PFSK-1 (cell line): ENCODE measurements at regions not wholly inside any gene's neighbourhood (a gene's known extent, or its start where the extent isn't known, plus 50 kb on each side); places are given as distances from the start of the nearest gene placed in this dataset.

ENCODE experiments used
- FOXP2 ChIP-seq: optimal IDR thresholded peaks from 2 replicates; pipeline ENCODE3; 2011; ENCODE audit warnings: borderline replicate concordance, control low read depth, inconsistent platforms; ENCODE audit not compliant: insufficient read depth; ENCODE audit errors: extremely low read length, extremely low read depth
- POLR2AphosphoS5 ChIP-seq: IDR thresholded peaks from 2 replicates; pipeline ENCODE4 v1.6.1; 2012; ENCODE audit warnings: low read depth, mild to moderate bottlenecking, control low read depth, low read length, moderate library complexity
- SIN3A ChIP-seq: IDR thresholded peaks from 2 replicates; pipeline ENCODE4 v1.6.1; 2012; ENCODE audit warnings: mild to moderate bottlenecking, low read length, moderate library complexity, borderline replicate concordance; ENCODE audit not compliant: insufficient read depth
- TAF1 ChIP-seq: IDR thresholded peaks from 2 replicates; pipeline ENCODE4 v1.6.1; 2012; ENCODE audit warnings: low read length, control low read depth, borderline replicate concordance; ENCODE audit not compliant: insufficient read depth
- TF ChIP-seq, protein P1 (sequence below), 2 experiments: IDR thresholded peaks; 2 replicates each; pipeline versions ENCODE4 v1.6.1 to v1.8.0; 2011 to 2012; ENCODE audit warnings: low read depth in 2 of 2, low read length in 2 of 2, control low read depth in 1 of 2, inconsistent platforms in 1 of 2, mild to moderate bottlenecking in 1 of 2, moderate library complexity in 1 of 2; ENCODE audit not compliant: insufficient read depth in 1 of 2

DNA sequence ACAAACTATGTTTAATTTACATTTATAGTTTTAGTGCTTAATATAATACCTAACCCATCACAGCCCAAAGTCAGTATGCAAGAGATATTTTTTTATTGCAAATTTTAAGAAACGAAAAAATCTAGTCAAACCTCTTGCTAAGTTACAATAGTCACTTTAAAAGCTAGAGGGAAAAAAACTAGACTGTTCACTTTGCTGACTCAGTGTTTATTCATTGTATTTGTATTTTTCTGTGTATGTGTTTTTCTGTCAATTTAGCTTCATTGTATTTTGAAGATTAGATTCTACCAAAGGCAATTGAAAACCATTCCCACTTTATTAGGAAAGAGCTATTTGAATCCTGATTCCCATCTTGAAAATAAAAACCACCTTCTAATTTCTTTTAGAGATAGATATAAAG lies 891.5 kb downstream of the SLC16A7 start:
- TF ChIP-seq FOXP2: no peak

GRCh38 chr12:60489071-60489470 lies 893.2 kb downstream of the SLC16A7 start:
- TF ChIP-seq SIN3A (no peak), POLR2AphosphoS5 (no peak), FOXP2 (no peak), TAF1 (no peak)
- TF ChIP-seq, protein P1, sequence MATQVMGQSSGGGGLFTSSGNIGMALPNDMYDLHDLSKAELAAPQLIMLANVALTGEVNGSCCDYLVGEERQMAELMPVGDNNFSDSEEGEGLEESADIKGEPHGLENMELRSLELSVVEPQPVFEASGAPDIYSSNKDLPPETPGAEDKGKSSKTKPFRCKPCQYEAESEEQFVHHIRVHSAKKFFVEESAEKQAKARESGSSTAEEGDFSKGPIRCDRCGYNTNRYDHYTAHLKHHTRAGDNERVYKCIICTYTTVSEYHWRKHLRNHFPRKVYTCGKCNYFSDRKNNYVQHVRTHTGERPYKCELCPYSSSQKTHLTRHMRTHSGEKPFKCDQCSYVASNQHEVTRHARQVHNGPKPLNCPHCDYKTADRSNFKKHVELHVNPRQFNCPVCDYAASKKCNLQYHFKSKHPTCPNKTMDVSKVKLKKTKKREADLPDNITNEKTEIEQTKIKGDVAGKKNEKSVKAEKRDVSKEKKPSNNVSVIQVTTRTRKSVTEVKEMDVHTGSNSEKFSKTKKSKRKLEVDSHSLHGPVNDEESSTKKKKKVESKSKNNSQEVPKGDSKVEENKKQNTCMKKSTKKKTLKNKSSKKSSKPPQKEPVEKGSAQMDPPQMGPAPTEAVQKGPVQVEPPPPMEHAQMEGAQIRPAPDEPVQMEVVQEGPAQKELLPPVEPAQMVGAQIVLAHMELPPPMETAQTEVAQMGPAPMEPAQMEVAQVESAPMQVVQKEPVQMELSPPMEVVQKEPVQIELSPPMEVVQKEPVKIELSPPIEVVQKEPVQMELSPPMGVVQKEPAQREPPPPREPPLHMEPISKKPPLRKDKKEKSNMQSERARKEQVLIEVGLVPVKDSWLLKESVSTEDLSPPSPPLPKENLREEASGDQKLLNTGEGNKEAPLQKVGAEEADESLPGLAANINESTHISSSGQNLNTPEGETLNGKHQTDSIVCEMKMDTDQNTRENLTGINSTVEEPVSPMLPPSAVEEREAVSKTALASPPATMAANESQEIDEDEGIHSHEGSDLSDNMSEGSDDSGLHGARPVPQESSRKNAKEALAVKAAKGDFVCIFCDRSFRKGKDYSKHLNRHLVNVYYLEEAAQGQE (IDR thresholded peaks at IDR 0.05; ENCODE audit: insufficient read depth in 1 of 2, low read depth in 2 of 2, low read length in 2 of 2): no peak

DNA sequence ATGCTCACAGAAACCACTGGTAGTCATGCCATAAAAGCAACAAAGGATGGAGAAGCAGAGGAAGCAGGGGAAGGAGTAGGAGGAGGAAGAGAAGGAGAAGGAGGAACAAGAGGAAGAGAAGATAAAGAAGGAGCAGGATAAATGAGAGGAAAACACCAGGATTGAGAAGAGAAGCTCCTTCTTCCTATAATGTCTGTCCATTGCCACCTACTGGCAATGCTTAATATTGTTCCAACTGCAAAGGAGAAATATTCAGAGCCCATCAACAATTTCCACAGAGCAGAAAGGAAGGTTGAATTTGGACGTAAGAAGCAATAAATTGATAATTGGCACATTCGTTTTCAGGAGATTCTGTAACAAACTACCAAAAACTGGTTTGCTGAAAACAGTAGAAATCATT lies 898.4 kb downstream of the SLC16A7 start:
- TF ChIP-seq TAF1 (no peak), POLR2AphosphoS5 (no peak), FOXP2 (no peak), SIN3A (no peak)
- TF ChIP-seq, protein P1 (IDR thresholded peaks at IDR 0.05; ENCODE audit: insufficient read depth in 1 of 2, low read depth in 2 of 2, low read length in 2 of 2): no peak

DNA sequence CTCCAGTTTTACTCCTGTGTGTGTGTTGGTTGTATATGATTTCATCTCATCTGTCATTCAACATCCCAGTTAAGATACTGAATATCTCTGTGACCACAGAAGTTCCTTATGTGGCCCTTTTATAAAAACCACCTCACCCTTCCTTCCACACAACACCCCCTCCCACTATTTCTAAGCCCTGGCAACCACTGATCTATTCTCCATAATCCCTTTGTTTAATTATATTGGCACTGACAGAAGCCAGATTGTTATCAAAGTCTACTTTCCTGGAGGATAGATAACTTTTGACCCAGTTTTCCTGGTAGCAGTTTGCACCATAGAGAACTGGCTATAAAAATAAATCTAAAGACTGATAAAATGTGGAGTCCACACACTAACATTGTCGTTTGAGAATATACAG lies 902.8 kb downstream of the SLC16A7 start:
- no peak for TF ChIP-seq SIN3A
- TF ChIP-seq, protein P1 (IDR thresholded peaks at IDR 0.05; ENCODE audit: insufficient read depth in 1 of 2, low read depth in 2 of 2, low read length in 2 of 2): no peak
- TF ChIP-seq TAF1: no peak
- no peak for TF ChIP-seq FOXP2
- no peak for TF ChIP-seq POLR2AphosphoS5

GRCh38 chr12:60501124-60501729 lies 905.4 kb downstream of the SLC16A7 start:
- TF ChIP-seq, protein P1 (IDR thresholded peaks at IDR 0.05; ENCODE audit: insufficient read depth in 1 of 2, low read depth in 2 of 2, low read length in 2 of 2): no peak
- no peak for TF ChIP-seq SIN3A
- no peak for TF ChIP-seq FOXP2
- no peak for TF ChIP-seq POLR2AphosphoS5
